Stimulated activated naive B cell treated with anti-CD40 and anti-IgM and Interleukin-4, amounts not matched to agents 10 μg/mL and 1 μg/mL and 100 μg/mL, for 72 hours (primary cell): ENCODE measurements at regions not wholly inside any gene's neighbourhood (a gene's known extent, or its start where the extent isn't known, plus 50 kb on each side); places are given as distances from the start of the nearest gene placed in this dataset.
A peak's percentile ranks its signal among the peaks of the same experiment; 100 is the strongest.
"Not testable (repeated sequence)": the region's sequence is repeated elsewhere in the genome, so short reads cannot be mapped to it uniquely, and the experiment has no call there.

Experiments
- ATAC-seq, 2 donors: fragments of 150-1000 bp; cut with Tn5 transposase; replicated peaks; 2 replicates each; pipeline ENCODE4 v1.10.0; 2021; ENCODE audit warnings: moderate library complexity in 1 of 2
- DNase-seq: peaks from one replicate; pipeline ENCODE4 v3.0.0; 2021
- H3K27ac Mint-ChIP-seq: one replicate; pipeline ENCODE4 v1.8.0; 2022; ENCODE audit warnings: mild to moderate bottlenecking, mixed read lengths
- H3K27me3 Mint-ChIP-seq, 2 donors: one replicate each; pipeline ENCODE4 v1.8.0; 2022; ENCODE audit warnings: mixed read lengths in 2 of 2
- H3K36me3 Mint-ChIP-seq, 2 donors: one replicate each; pipeline ENCODE4 v1.8.0; 2022; ENCODE audit warnings: mixed read lengths in 2 of 2, mild to moderate bottlenecking in 1 of 2
- H3K4me1 Mint-ChIP-seq, 2 donors: one replicate each; pipeline ENCODE4 v1.8.0; 2022; ENCODE audit warnings: mixed read lengths in 2 of 2, mild to moderate bottlenecking in 1 of 2
- H3K4me3 Mint-ChIP-seq, 2 donors: one replicate each; pipeline ENCODE4 v1.8.0; 2022; ENCODE audit warnings: mild to moderate bottlenecking in 2 of 2, mixed read lengths in 2 of 2, moderate library complexity in 1 of 2
- H3K9me3 Mint-ChIP-seq, 2 donors: one replicate each; pipeline ENCODE4 v1.8.0; 2022; ENCODE audit warnings: mixed read lengths in 2 of 2, mild to moderate bottlenecking in 1 of 2

GRCh38 chr10:33094263-33095051 lies 136.4 kb upstream of the ITGB1 start:
- no peak overlapping the region for H3K27ac Mint-ChIP-seq
- H3K9me3 Mint-ChIP-seq: peaks cover 18 to 22% of the 10 kb centered on the region in 2 donors
- H3K4me1 Mint-ChIP-seq: peaks cover 28 to 58% of the 10 kb centered on the region in 2 donors
- DNase-seq: no peak
- ATAC-seq: peak in 1 of 2 donors; percentile 22
- H3K4me3 Mint-ChIP-seq: no peak overlapping the region
- peaks cover 4 to 8% of the 10 kb centered on the region in 2 donors for H3K27me3 Mint-ChIP-seq
- H3K36me3 Mint-ChIP-seq: peaks cover 17 to 28% of the 10 kb centered on the region in 2 donors

- H3K36me3 Mint-ChIP-seq: peaks cover 20 to 26% of the 10 kb centered on the region in 2 donors
- peaks cover 4 to 8% of the 10 kb centered on the region in 2 donors for H3K27me3 Mint-ChIP-seq
- H3K27ac Mint-ChIP-seq: peak overlapping the region; percentile 47
- DNase-seq: no peak
- H3K4me3 Mint-ChIP-seq: no peak overlapping the region
- ATAC-seq: peak; percentile 78 to 87
- peaks cover 24 to 50% of the 10 kb centered on the region in 2 donors for H3K4me1 Mint-ChIP-seq
- H3K9me3 Mint-ChIP-seq: peaks cover 18 to 22% of the 10 kb centered on the region in 2 donors
Observed at GRCh38 chr10:33093362-33093761, 135.3 kb upstream of the ITGB1 start.

- ATAC-seq (no peak), DNase-seq (no peak)
- H3K9me3 Mint-ChIP-seq: peaks cover 21 to 25% of the 10 kb centered on the region in 2 donors
- H3K36me3 Mint-ChIP-seq: peaks cover 22 to 30% of the 10 kb centered on the region in 2 donors
- H3K27me3 Mint-ChIP-seq: peaks cover 4 to 8% of the 10 kb centered on the region in 2 donors
- H3K4me3 Mint-ChIP-seq: no peak overlapping the region
- H3K27ac Mint-ChIP-seq: peak overlapping the region; percentile 63
- H3K4me1 Mint-ChIP-seq: peaks cover 28 to 54% of the 10 kb centered on the region in 2 donors
Observed at GRCh38 chr10:33092596-33092995, 134.6 kb upstream of the ITGB1 start.

GRCh38 chr10:33091201-33091600 lies 133.2 kb upstream of the ITGB1 start:
- Mint-ChIP-seq H3K4me3 (no peak overlapping the region), H3K36me3 (peaks cover 22 to 27% of the 10 kb centered on the region in 2 donors)

GRCh38 chr10:33088990-33089389 lies 131.0 kb upstream of the ITGB1 start:
- H3K9me3 Mint-ChIP-seq: peaks cover 15 to 20% of the 10 kb centered on the region in 2 donors
- peaks cover 0 to 8% of the 10 kb centered on the region in 2 donors for H3K27me3 Mint-ChIP-seq
- no peak overlapping the region for H3K27ac Mint-ChIP-seq
- ATAC-seq (no peak), DNase-seq (no peak)
- H3K36me3 Mint-ChIP-seq: peaks cover 18 to 19% of the 10 kb centered on the region in 2 donors
- H3K4me1 Mint-ChIP-seq: peaks cover 16 to 36% of the 10 kb centered on the region in 2 donors
- no peak overlapping the region for H3K4me3 Mint-ChIP-seq

More at GRCh38 chr10:33091201-33091600, 133.2 kb upstream of the ITGB1 start:
- peaks cover 24 to 49% of the 10 kb centered on the region in 2 donors for H3K4me1 Mint-ChIP-seq
- peaks cover 21 to 26% of the 10 kb centered on the region in 2 donors for H3K9me3 Mint-ChIP-seq
- DNase-seq (no peak), ATAC-seq (no peak)
- peaks cover 0 to 8% of the 10 kb centered on the region in 2 donors for H3K27me3 Mint-ChIP-seq
- no peak overlapping the region for H3K27ac Mint-ChIP-seq

- Mint-ChIP-seq H3K9me3 (peaks cover 15% of the 10 kb centered on the region in 2 donors), H3K4me1 (peaks cover 11 to 28% of the 10 kb centered on the region in 2 donors), H3K27me3 (peaks cover 0 to 15% of the 10 kb centered on the region in 2 donors), H3K27ac (no peak overlapping the region), H3K4me3 (peak overlapping the region in 1 of 2 donors; percentile 1), H3K36me3 (peaks cover 12 to 14% of the 10 kb centered on the region in 2 donors)
- DNase-seq (no peak), ATAC-seq (peak; percentile 58 to 73)
Observed at GRCh38 chr10:33087922-33088321, 129.9 kb upstream of the ITGB1 start.

- no peak for DNase-seq
- peaks cover 12 to 13% of the 10 kb centered on the region in 2 donors for H3K36me3 Mint-ChIP-seq
- peaks cover 12 to 15% of the 10 kb centered on the region in 2 donors for H3K9me3 Mint-ChIP-seq
- H3K4me1 Mint-ChIP-seq: peaks cover 8 to 24% of the 10 kb centered on the region in 2 donors
- H3K27ac Mint-ChIP-seq: no peak overlapping the region
- H3K4me3 Mint-ChIP-seq: no peak overlapping the region
- peaks cover 0 to 15% of the 10 kb centered on the region in 2 donors for H3K27me3 Mint-ChIP-seq
- ATAC-seq: no peak
Observed at GRCh38 chr10:33087152-33087551, 129.1 kb upstream of the ITGB1 start.

GRCh38 chr10:33086100-33086499 lies 128.1 kb upstream of the ITGB1 start:
- H3K27ac Mint-ChIP-seq: no peak overlapping the region
- peaks cover 0 to 19% of the 10 kb centered on the region in 2 donors for H3K27me3 Mint-ChIP-seq
- H3K9me3 Mint-ChIP-seq: peaks cover 12 to 15% of the 10 kb centered on the region in 2 donors
- ATAC-seq: no peak
- H3K36me3 Mint-ChIP-seq: peaks cover 12 to 13% of the 10 kb centered on the region in 2 donors
- no peak overlapping the region for H3K4me3 Mint-ChIP-seq
- DNase-seq: no peak
- peaks cover 8 to 21% of the 10 kb centered on the region in 2 donors for H3K4me1 Mint-ChIP-seq

- Mint-ChIP-seq H3K27me3 (peaks cover 0 to 14% of the 10 kb centered on the region in 2 donors), H3K4me3 (no peak overlapping the region), H3K36me3 (peaks cover 10 to 12% of the 10 kb centered on the region in 2 donors), H3K9me3 (peaks cover 11 to 18% of the 10 kb centered on the region in 2 donors), H3K27ac (no peak overlapping the region), H3K4me1 (peaks cover 8 to 17% of the 10 kb centered on the region in 2 donors)
- no peak for DNase-seq
- no peak for ATAC-seq
Observed at GRCh38 chr10:33085313-33085833, 127.3 kb upstream of the ITGB1 start.

- DNase-seq (no peak), ATAC-seq (no peak)
- Mint-ChIP-seq H3K27me3 (peaks cover 0 to 15% of the 10 kb centered on the region in 2 donors), H3K9me3 (peaks cover 9 to 11% of the 10 kb centered on the region in 2 donors), H3K4me1 (peaks cover 8 to 14% of the 10 kb centered on the region in 2 donors), H3K27ac (no peak overlapping the region), H3K4me3 (no peak overlapping the region), H3K36me3 (peaks cover 4 to 8% of the 10 kb centered on the region in 2 donors)
Observed at GRCh38 chr10:33084453-33084852, 126.4 kb upstream of the ITGB1 start.

- peaks cover 4 to 8% of the 10 kb centered on the region in 2 donors for H3K4me1 Mint-ChIP-seq
- H3K36me3 Mint-ChIP-seq: peaks cover 0 to 3% of the 10 kb centered on the region in 2 donors
- DNase-seq (no peak), ATAC-seq (no peak)
- no peak overlapping the region for H3K27ac Mint-ChIP-seq
- H3K4me3 Mint-ChIP-seq: no peak overlapping the region
- H3K9me3 Mint-ChIP-seq: peaks cover 7 to 8% of the 10 kb centered on the region in 2 donors
- H3K27me3 Mint-ChIP-seq: peaks cover 8 to 24% of the 10 kb centered on the region in 2 donors
Observed at GRCh38 chr10:33082373-33082895, 124.4 kb upstream of the ITGB1 start.

- Mint-ChIP-seq H3K27me3 (peaks cover 8 to 24% of the 10 kb centered on the region in 2 donors), H3K9me3 (peaks cover 7 to 10% of the 10 kb centered on the region in 2 donors)
- H3K36me3 Mint-ChIP-seq, DNase-seq, ATAC-seq, H3K4me1 Mint-ChIP-seq, H3K4me3 Mint-ChIP-seq, H3K27ac Mint-ChIP-seq: not testable (repeated sequence)
Observed at GRCh38 chr10:33080467-33080866, 122.4 kb upstream of the ITGB1 start.

GRCh38 chr10:33074443-33074842 lies 116.4 kb upstream of the ITGB1 start:
- no peak overlapping the region for H3K4me3 Mint-ChIP-seq
- H3K36me3 Mint-ChIP-seq: peaks cover 0 to under 1% of the 10 kb centered on the region in 2 donors
- DNase-seq (no peak), ATAC-seq (no peak)
- H3K27ac Mint-ChIP-seq: no peak overlapping the region
- H3K27me3 Mint-ChIP-seq: peaks cover 9% of the 10 kb centered on the region in 2 donors
- H3K4me1 Mint-ChIP-seq: no peaks in the 10 kb centered on the region
- peaks cover under 1 to 3% of the 10 kb centered on the region in 2 donors for H3K9me3 Mint-ChIP-seq

GRCh38 chr10:33073641-33074415 lies 115.8 kb upstream of the ITGB1 start:
- peaks cover 10 to 13% of the 10 kb centered on the region in 2 donors for H3K27me3 Mint-ChIP-seq
- no peaks in the 10 kb centered on the region for H3K4me1 Mint-ChIP-seq
- H3K4me3 Mint-ChIP-seq: no peak overlapping the region
- DNase-seq (no peak), ATAC-seq (no peak)
- peaks cover 0 to 3% of the 10 kb centered on the region in 2 donors for H3K9me3 Mint-ChIP-seq
- no peak overlapping the region for H3K27ac Mint-ChIP-seq
- no peaks in the 10 kb centered on the region for H3K36me3 Mint-ChIP-seq
